GM23248 (cell line): ENCODE measurements at regions not wholly inside any gene's neighbourhood (a gene's known extent, or its start where the extent isn't known, plus 50 kb on each side); places are given as distances from the start of the nearest gene placed in this dataset.

Source experiments
- DNase-seq: peaks from one replicate; pipeline ENCODE4 v3.0.0-alpha.2; 2015
- H2AFZ ChIP-seq: fragments of 200-600 bp; sonication (generic); 2 replicates; pipeline ENCODE4 v1.6.1; 2016; ENCODE audit warnings: antibody characterized with exemption
- H3F3A ChIP-seq: fragments of 200-600 bp; sonication (generic); 2 replicates; pipeline ENCODE4 v1.6.1; 2016; ENCODE audit warnings: mild to moderate bottlenecking, antibody characterized with exemption, mixed run types; ENCODE audit not compliant: insufficient read depth
- H3K27ac ChIP-seq: fragments of 200-600 bp; sonication (generic); 2 replicates; pipeline ENCODE4 v1.5.1; 2016; ENCODE audit warnings: mild to moderate bottlenecking
- H3K27me3 ChIP-seq: fragments of 200-600 bp; sonication (generic); replicated peaks from 2 replicates; pipeline ENCODE4 v1.6.1; 2016; ENCODE audit warnings: mild to moderate bottlenecking; ENCODE audit not compliant: insufficient read depth
- H3K36me3 ChIP-seq: fragments of 200-600 bp; sonication (generic); 2 replicates; pipeline ENCODE4 v1.6.1; 2016; ENCODE audit warnings: low read depth, mild to moderate bottlenecking
- H3K4me1 ChIP-seq: fragments of 200-600 bp; sonication (generic); 2 replicates; pipeline ENCODE4 v1.6.1; 2016; ENCODE audit warnings: mild to moderate bottlenecking; ENCODE audit not compliant: insufficient read depth
- H3K4me2 ChIP-seq: fragments of 200-600 bp; sonication (generic); one replicate; pipeline ENCODE4 v1.6.1; 2016; ENCODE audit warnings: mild to moderate bottlenecking; ENCODE audit not compliant: unreplicated experiment
- H3K4me3 ChIP-seq: fragments of 200-600 bp; sonication (generic); 2 replicates; pipeline ENCODE4 v1.5.1; 2016; ENCODE audit warnings: mild to moderate bottlenecking
- H3K79me2 ChIP-seq: fragments of 200-600 bp; sonication (generic); 2 replicates; pipeline ENCODE4 v1.6.1; 2016; ENCODE audit warnings: mild to moderate bottlenecking; ENCODE audit not compliant: insufficient read depth
- H3K9ac ChIP-seq: fragments of 200-600 bp; sonication (generic); 2 replicates; pipeline ENCODE4 v1.6.1; 2016; ENCODE audit warnings: mild to moderate bottlenecking
- H3K9me2 ChIP-seq: fragments of 200-600 bp; sonication (generic); 2 replicates; pipeline ENCODE4 v1.6.1; 2016; ENCODE audit warnings: mixed run types, mild to moderate bottlenecking, moderate library complexity; ENCODE audit not compliant: insufficient read depth
- H3K9me3 ChIP-seq: fragments of 200-600 bp; sonication (generic); one replicate; pipeline ENCODE4 v1.6.1; 2017; ENCODE audit warnings: low read depth
- H4K20me1 ChIP-seq: fragments of 200-600 bp; sonication (generic); 2 replicates; pipeline ENCODE4 v1.6.0; 2016; ENCODE audit not compliant: insufficient read depth
- EZH2 ChIP-seq: fragments of 200-600 bp; sonication (generic); IDR thresholded peaks from 2 replicates; pipeline ENCODE4 v1.6.1; 2018; ENCODE audit warnings: antibody characterized with exemption, mild to moderate bottlenecking; ENCODE audit not compliant: insufficient read depth, poor library complexity, severe bottlenecking
- EZH2phosphoT487 ChIP-seq: fragments of 200-600 bp; sonication (generic); IDR thresholded peaks from 2 replicates; pipeline ENCODE4 v1.6.1; 2018; ENCODE audit warnings: antibody characterized with exemption, moderate library complexity, mild to moderate bottlenecking, low read depth; ENCODE audit not compliant: insufficient read depth
- WGBS, 2 experiments: methylation state at CpG; one replicate each; pipeline ENCODE4 v1.1.6; 2015 to 2017; ENCODE audit warnings: low lambda C conversion rate in 2 of 2, low coverage in 1 of 2; ENCODE audit errors: missing lambda C conversion rate in 2 of 2; 5-methylcytosine and 5-hydroxymethylcytosine counted together
- in situ Hi-C: fragments of 300-500 bp; cut with MboI; formaldehyde crosslinking; loops from 2 replicates; pipeline ENCODE4 v1.15.0; 2020

GRCh38 chr2:234306426-234307173 lies 190.3 kb downstream of the ARL4C start:
- H3K9me3 ChIP-seq, result no peaks in the 10 kb centered on the region
- no peaks in the 10 kb centered on the region for H3K79me2 ChIP-seq
- H3K4me1 ChIP-seq, result peaks cover 11% of the 10 kb centered on the region; the same call in 1 of the 2 replicates
- no peak overlapping the region for H2AFZ ChIP-seq
- no peaks in the 10 kb centered on the region for H3K36me3 ChIP-seq
- in situ Hi-C loops, result no loop called here
- no peak overlapping the region for H3K27ac ChIP-seq
- WGBS, 2 experiments, result 80 to 82% methylated on average over 9 of the region's 9 CpGs
- no peaks in the 10 kb centered on the region for H3K27me3 ChIP-seq
- DNase-seq, result no peak
- H3K9me2 ChIP-seq, result no peaks in the 10 kb centered on the region
- no peak overlapping the region for H3K4me2 ChIP-seq
- H4K20me1 ChIP-seq, result no peaks in the 10 kb centered on the region
- no peak overlapping the region for H3K4me3 ChIP-seq
- no peak overlapping the region for H3K9ac ChIP-seq
- TF ChIP-seq EZH2phosphoT487 (no peak), EZH2 (no peak)
- no peaks in the 10 kb centered on the region for H3F3A ChIP-seq

GRCh38 chr2:234305846-234306245 lies 191.0 kb downstream of the ARL4C start:
- TF ChIP-seq EZH2phosphoT487 (no peak), EZH2 (no peak)
- no peak for DNase-seq

DNA sequence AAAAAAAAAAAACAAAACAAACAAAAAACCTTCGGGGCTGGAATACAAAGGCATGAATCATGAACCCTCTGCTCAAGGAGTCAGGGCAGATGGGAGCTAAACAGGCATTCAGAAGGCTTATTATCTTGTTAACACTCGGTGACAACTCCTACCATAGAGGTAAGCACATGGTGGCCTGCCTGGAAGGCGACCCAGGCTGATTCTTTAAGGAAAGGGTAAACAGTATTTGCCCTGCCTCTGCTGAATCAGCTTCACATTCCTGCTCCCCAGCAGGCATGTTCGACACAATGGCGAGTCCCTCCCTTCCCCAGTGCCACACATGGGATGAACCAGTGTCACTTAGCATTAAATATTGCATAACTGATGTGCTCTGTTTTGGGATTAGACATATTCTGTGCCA lies 191.9 kb downstream of the ARL4C start:
- H2AFZ ChIP-seq, result no peak overlapping the region
- DNase-seq, result peak; percentile 65
- no peaks in the 10 kb centered on the region for H4K20me1 ChIP-seq
- in situ Hi-C loops, result no loop called here
- no peak overlapping the region for H3K9ac ChIP-seq
- H3K4me3 ChIP-seq, result no peak overlapping the region
- 25 to 36% methylated on average over 5 of the region's 5 CpGs for WGBS, 2 experiments
- H3K4me2 ChIP-seq, result no peak overlapping the region
- H3K27ac ChIP-seq, result no peak overlapping the region
- no peaks in the 10 kb centered on the region for H3K27me3 ChIP-seq
- no peaks in the 10 kb centered on the region for H3K36me3 ChIP-seq
- TF ChIP-seq EZH2phosphoT487, result no peak
- no peak for TF ChIP-seq EZH2
- H3K4me1 ChIP-seq, result peaks cover 11% of the 10 kb centered on the region; the same call in 1 of the 2 replicates
- no peaks in the 10 kb centered on the region for H3K79me2 ChIP-seq
- no peaks in the 10 kb centered on the region for H3K9me3 ChIP-seq
- no peaks in the 10 kb centered on the region for H3K9me2 ChIP-seq
- H3F3A ChIP-seq, result no peaks in the 10 kb centered on the region

More at GRCh38 chr2:234305846-234306245, 191.0 kb downstream of the ARL4C start:
- no peak overlapping the region for H3K4me3 ChIP-seq
- no peak overlapping the region for H3K27ac ChIP-seq
- in situ Hi-C loops, result no loop called here
- no peaks in the 10 kb centered on the region for H3K9me3 ChIP-seq
- H3K36me3 ChIP-seq, result no peaks in the 10 kb centered on the region
- H3K79me2 ChIP-seq, result no peaks in the 10 kb centered on the region
- H3K4me1 ChIP-seq, result peaks cover 11% of the 10 kb centered on the region; the same call in 1 of the 2 replicates
- H3K4me2 ChIP-seq, result no peak overlapping the region
- no peaks in the 10 kb centered on the region for H4K20me1 ChIP-seq
- H3K9me2 ChIP-seq, result no peaks in the 10 kb centered on the region
- no peaks in the 10 kb centered on the region for H3F3A ChIP-seq
- H3K9ac ChIP-seq, result no peak overlapping the region
- H3K27me3 ChIP-seq, result no peaks in the 10 kb centered on the region
- 63 to 70% methylated on average over 4 of the region's 4 CpGs for WGBS, 2 experiments
- H2AFZ ChIP-seq, result no peak overlapping the region

DNA sequence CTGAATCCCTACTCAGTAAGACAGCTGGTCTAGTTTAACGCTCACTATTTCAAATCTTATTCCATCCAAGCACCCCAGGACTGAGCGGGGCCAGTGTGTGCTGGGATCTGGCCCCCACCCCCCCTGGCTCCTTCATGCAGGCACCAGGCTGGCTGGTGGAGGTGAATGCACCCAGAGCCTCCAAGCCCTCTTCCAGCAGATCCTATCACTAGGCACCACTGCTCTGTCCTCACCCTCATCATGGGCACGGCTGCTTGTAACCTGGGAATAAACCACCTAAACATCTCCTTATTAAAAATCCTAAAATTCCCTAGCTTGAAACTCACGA lies 194.3 kb downstream of the ARL4C start:
- H3K9me2 ChIP-seq, result no peaks in the 10 kb centered on the region
- no peaks in the 10 kb centered on the region for H3K36me3 ChIP-seq
- no peak overlapping the region for H3K4me3 ChIP-seq
- no peak overlapping the region for H3K9ac ChIP-seq
- no peak overlapping the region for H3K4me2 ChIP-seq
- H3K27me3 ChIP-seq, result no peaks in the 10 kb centered on the region
- H3K27ac ChIP-seq, result no peak overlapping the region
- H3K9me3 ChIP-seq, result no peaks in the 10 kb centered on the region
- H4K20me1 ChIP-seq, result no peaks in the 10 kb centered on the region
- no peaks in the 10 kb centered on the region for H3K79me2 ChIP-seq
- H3F3A ChIP-seq, result no peaks in the 10 kb centered on the region
- in situ Hi-C loops, result no loop called here
- DNase-seq, result no peak
- TF ChIP-seq EZH2, result no peak
- no peak for TF ChIP-seq EZH2phosphoT487
- peaks cover 11% of the 10 kb centered on the region; the same call in 1 of the 2 replicates for H3K4me1 ChIP-seq
- H2AFZ ChIP-seq, result no peak overlapping the region
- 88 to 96% methylated on average over 4 of the region's 4 CpGs for WGBS, 2 experiments
